PC-3 (cell line): ENCODE measurements at regions not wholly inside any gene's neighbourhood (a gene's known extent, or its start where the extent isn't known, plus 50 kb on each side); places are given as distances from the start of the nearest gene placed in this dataset.

Source experiments
- ATAC-seq: fragments of 200-7000 bp; cut with Tn5 transposase; 2 replicates; pipeline ENCODE4 v1.9.1; 2020; ENCODE audit warnings: mild to moderate bottlenecking, moderate library complexity
- BruUV-seq: library from RNA; stranded (reverse); fragments of 400-500 nt; replicated peaks from 2 replicates; lab custom pipeline; 2021; lab: Mats Ljungman, UMichigan
- CTCF ChIA-PET: fragments of 300-600 bp; sonication (Branson Sonifier 250); formaldehyde crosslinking; loops from one replicate; lab custom pipeline; 2022; ENCODE audit warnings: antibody characterized with exemption; lab: Charles Lee
- POLR2A ChIA-PET: fragments of 300-600 bp; sonication (Branson Sonifier 250); formaldehyde crosslinking; loops from one replicate; lab custom pipeline; 2022; ENCODE audit warnings: antibody characterized with exemption; ENCODE audit not compliant: unreplicated experiment; lab: Charles Lee
- DNase-seq: peaks from one replicate; pipeline ENCODE4 v3.0.0-alpha.2; 2015
- H2AFZ ChIP-seq: fragments of 300-600 bp; sonication (generic); 2 replicates; pipeline ENCODE4 v1.6.0; 2016; ENCODE audit warnings: antibody characterized with exemption, low read length
- H3F3A ChIP-seq: fragments of 300-600 bp; sonication (generic); one replicate; pipeline ENCODE4 v1.6.0; 2017; ENCODE audit warnings: antibody characterized with exemption, low read length, control low read depth, mild to moderate bottlenecking; ENCODE audit not compliant: unreplicated experiment
- H3K27ac ChIP-seq: fragments of 300-600 bp; sonication (generic); 2 replicates; pipeline ENCODE4 v1.5.1; 2016; ENCODE audit warnings: mild to moderate bottlenecking, low read length
- H3K27me3 ChIP-seq: fragments of 300-600 bp; sonication (generic); 2 replicates; pipeline ENCODE4 v1.6.1; 2016; ENCODE audit warnings: low read length, mixed read lengths
- H3K36me3 ChIP-seq: fragments of 300-600 bp; sonication (generic); 2 replicates; pipeline ENCODE4 v1.6.1; 2016; ENCODE audit warnings: low read depth, mixed run types, low read length, mixed read lengths
- H3K4me1 ChIP-seq: fragments of 300-600 bp; sonication (generic); 2 replicates; pipeline ENCODE4 v1.5.1; 2016; ENCODE audit warnings: low read length; ENCODE audit not compliant: insufficient read depth
- H3K4me2 ChIP-seq: fragments of 300-600 bp; sonication (generic); 2 replicates; pipeline ENCODE4 v1.6.0; 2016; ENCODE audit warnings: low read length
- H3K4me3 ChIP-seq: fragments of 300-600 bp; sonication (generic); 2 replicates; pipeline ENCODE4 v1.5.1; 2016; ENCODE audit warnings: mild to moderate bottlenecking, low read length, mixed read lengths
- H3K79me2 ChIP-seq: fragments of 300-600 bp; sonication (generic); 2 replicates; pipeline ENCODE4 v1.6.1; 2017; ENCODE audit warnings: low read length, mixed read lengths
- H3K9ac ChIP-seq: fragments of 300-600 bp; sonication (generic); 2 replicates; pipeline ENCODE4 v1.6.0; 2016; ENCODE audit warnings: mild to moderate bottlenecking, low read length
- H3K9me2 ChIP-seq: fragments of 300-600 bp; sonication (generic); replicated peaks from 2 replicates; pipeline ENCODE4 v1.6.1; 2016; ENCODE audit warnings: mixed run types, low read length, mixed read lengths
- H3K9me3 ChIP-seq: fragments of 300-600 bp; sonication (generic); 2 replicates; pipeline ENCODE4 v1.6.1; 2016; ENCODE audit warnings: low read length, mixed read lengths
- H4K20me1 ChIP-seq: fragments of 300-600 bp; sonication (generic); 2 replicates; pipeline ENCODE4 v1.6.1; 2016; ENCODE audit warnings: low read length, mixed read lengths
- EZH2 ChIP-seq: fragments of 300-600 bp; sonication (generic); IDR thresholded peaks from one replicate; pipeline ENCODE4 v1.6.1; 2017; ENCODE audit warnings: antibody characterized with exemption, mild to moderate bottlenecking, low read length; ENCODE audit not compliant: unreplicated experiment
- EZH2phosphoT487 ChIP-seq: fragments of 300-600 bp; sonication (generic); IDR thresholded peaks from 2 replicates; pipeline ENCODE4 v1.6.1; 2018; ENCODE audit warnings: mild to moderate bottlenecking, antibody characterized with exemption, low read length, borderline replicate concordance
- intact Hi-C: fragments of 100-400 bp; cut with micrococcal nuclease; formaldehyde crosslinking; loops from 2 replicates; pipeline ENCODE4 v1.9.0; 2023
- TF ChIP-seq, protein P1 (sequence below): fragments of 300-600 bp; sonication (generic); conservative IDR thresholded peaks from 2 replicates; pipeline ENCODE4 v1.5.1; 2017; ENCODE audit warnings: antibody characterized with exemption, low read depth, mild to moderate bottlenecking, low read length

GRCh38 chr4:43875655-43876054 is 573.0 kb downstream of the KCTD8 start:
- no peak overlapping the region for H3K4me3 ChIP-seq
- no peaks in the 10 kb centered on the region for H3K4me1 ChIP-seq
- H3K79me2 ChIP-seq, result no peaks in the 10 kb centered on the region
- ChIA-PET CTCF (no interaction called here), POLR2A (no interaction called here)
- H3K9me2 ChIP-seq, result no peaks in the 10 kb centered on the region
- H3K27me3 ChIP-seq, result no peaks in the 10 kb centered on the region
- H3K27ac ChIP-seq, result no peak overlapping the region
- no peaks in the 10 kb centered on the region for H3F3A ChIP-seq
- no peaks in the 10 kb centered on the region for H3K36me3 ChIP-seq
- no peak overlapping the region for H2AFZ ChIP-seq
- intact Hi-C loops, result no loop called here
- ATAC-seq (no peak), DNase-seq (no peak)
- no peaks in the 10 kb centered on the region for H4K20me1 ChIP-seq
- H3K9ac ChIP-seq, result no peak overlapping the region
- no peaks in the 10 kb centered on the region for H3K9me3 ChIP-seq
- TF ChIP-seq, protein P1, sequence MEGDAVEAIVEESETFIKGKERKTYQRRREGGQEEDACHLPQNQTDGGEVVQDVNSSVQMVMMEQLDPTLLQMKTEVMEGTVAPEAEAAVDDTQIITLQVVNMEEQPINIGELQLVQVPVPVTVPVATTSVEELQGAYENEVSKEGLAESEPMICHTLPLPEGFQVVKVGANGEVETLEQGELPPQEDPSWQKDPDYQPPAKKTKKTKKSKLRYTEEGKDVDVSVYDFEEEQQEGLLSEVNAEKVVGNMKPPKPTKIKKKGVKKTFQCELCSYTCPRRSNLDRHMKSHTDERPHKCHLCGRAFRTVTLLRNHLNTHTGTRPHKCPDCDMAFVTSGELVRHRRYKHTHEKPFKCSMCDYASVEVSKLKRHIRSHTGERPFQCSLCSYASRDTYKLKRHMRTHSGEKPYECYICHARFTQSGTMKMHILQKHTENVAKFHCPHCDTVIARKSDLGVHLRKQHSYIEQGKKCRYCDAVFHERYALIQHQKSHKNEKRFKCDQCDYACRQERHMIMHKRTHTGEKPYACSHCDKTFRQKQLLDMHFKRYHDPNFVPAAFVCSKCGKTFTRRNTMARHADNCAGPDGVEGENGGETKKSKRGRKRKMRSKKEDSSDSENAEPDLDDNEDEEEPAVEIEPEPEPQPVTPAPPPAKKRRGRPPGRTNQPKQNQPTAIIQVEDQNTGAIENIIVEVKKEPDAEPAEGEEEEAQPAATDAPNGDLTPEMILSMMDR, result no peak
- TF ChIP-seq EZH2 (no peak), EZH2phosphoT487 (no peak)
- BruUV-seq, result no TSS peak
- H3K4me2 ChIP-seq, result no peak overlapping the region

GRCh38 chr4:43882470-43882869 is 566.1 kb downstream of the KCTD8 start:
- ChIA-PET CTCF (no interaction called here), POLR2A (no interaction called here)
- Histone ChIP-seq H3K27me3 (no peaks in the 10 kb centered on the region), H4K20me1 (no peaks in the 10 kb centered on the region), H3K36me3 (no peaks in the 10 kb centered on the region), H3F3A (no peaks in the 10 kb centered on the region), H3K9me2 (no peaks in the 10 kb centered on the region), H3K79me2 (no peaks in the 10 kb centered on the region), H3K9me3 (no peaks in the 10 kb centered on the region), H3K4me2 (no peak overlapping the region), H3K9ac (no peak overlapping the region), H2AFZ (no peak overlapping the region), H3K27ac (no peak overlapping the region), H3K4me1 (no peaks in the 10 kb centered on the region), H3K4me3 (no peak overlapping the region)
- DNase-seq (peak; percentile 5), ATAC-seq (no peak)
- intact Hi-C loops, result no loop called here
- no TSS peak for BruUV-seq
- TF ChIP-seq EZH2phosphoT487, result no peak
- no peak for TF ChIP-seq EZH2
- TF ChIP-seq, protein P1, result no peak; the same call in 1 of the 2 replicates

DNA sequence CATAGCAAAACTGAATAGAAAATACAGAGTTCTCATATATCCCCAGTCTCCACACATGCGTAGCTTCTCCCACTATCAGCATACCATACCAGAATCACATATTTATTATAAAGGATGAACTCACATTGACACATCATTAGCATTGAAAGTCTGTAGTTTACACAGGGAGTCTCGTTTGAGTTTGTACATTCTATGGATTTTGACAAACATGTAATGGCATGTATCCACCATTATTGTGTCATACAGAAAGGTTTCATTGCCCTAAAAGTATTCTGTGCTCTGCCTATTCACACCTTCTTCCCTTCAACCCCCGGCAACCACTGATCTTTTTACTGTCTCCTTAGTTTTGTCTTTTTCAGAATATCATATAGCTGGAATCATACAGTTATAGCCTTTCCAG is 562.4 kb downstream of the KCTD8 start:
- no peak overlapping the region for H3K4me2 ChIP-seq
- H3K27me3 ChIP-seq, result no peaks in the 10 kb centered on the region
- H4K20me1 ChIP-seq, result no peaks in the 10 kb centered on the region
- H3F3A ChIP-seq, result no peaks in the 10 kb centered on the region
- H3K9ac ChIP-seq, result no peak overlapping the region
- no TSS peak for BruUV-seq
- ChIA-PET CTCF (no interaction called here), POLR2A (no interaction called here)
- H3K36me3 ChIP-seq, result no peaks in the 10 kb centered on the region
- H2AFZ ChIP-seq, result no peak overlapping the region
- TF ChIP-seq, protein P1, result no peak
- no peak for TF ChIP-seq EZH2phosphoT487
- no peak for TF ChIP-seq EZH2
- H3K9me2 ChIP-seq, result no peaks in the 10 kb centered on the region
- no peaks in the 10 kb centered on the region for H3K79me2 ChIP-seq
- no peaks in the 10 kb centered on the region for H3K9me3 ChIP-seq
- H3K27ac ChIP-seq, result no peak overlapping the region
- intact Hi-C loops, result no loop called here
- ATAC-seq (no peak), DNase-seq (no peak)
- no peaks in the 10 kb centered on the region for H3K4me1 ChIP-seq
- H3K4me3 ChIP-seq, result no peak overlapping the region
